SU-DHL-6 (cell line): ENCODE measurements at regions not wholly inside any gene's neighbourhood (a gene's known extent, or its start where the extent isn't known, plus 50 kb on each side); places are given as distances from the start of the nearest gene placed in this dataset.

Experiments
- H2AFZ ChIP-seq: fragments of 200-600 bp; sonication (generic); 2 replicates; pipeline ENCODE4 v1.6.1; 2014; ENCODE audit warnings: low read depth, mild to moderate bottlenecking, moderate library complexity, mixed read lengths, antibody characterized with exemption, low read length; ENCODE audit not compliant: severe bottlenecking
- H3F3A ChIP-seq: fragments of 200-600 bp; shearing (Covaris generic); 2 replicates; pipeline ENCODE4 v1.6.0; 2016; ENCODE audit warnings: antibody characterized with exemption, mild to moderate bottlenecking; ENCODE audit not compliant: insufficient read depth
- H3K27ac ChIP-seq: fragments of 200-600 bp; sonication (generic); 2 replicates; pipeline ENCODE4 v1.5.1; 2016; ENCODE audit warnings: low read depth, mild to moderate bottlenecking, low read length, moderate library complexity, mixed read lengths
- H3K27me3 ChIP-seq: fragments of 200-600 bp; sonication (generic), shearing (Covaris generic); 2 replicates; pipeline ENCODE4 v1.6.0; 2014; ENCODE audit warnings: mild to moderate bottlenecking, low read length
- H3K36me3 ChIP-seq: fragments of 200-600 bp; sonication (generic); 2 replicates; pipeline ENCODE4 v1.6.1; 2014; ENCODE audit warnings: mild to moderate bottlenecking, low read length, mixed read lengths
- H3K4me2 ChIP-seq: fragments of 300-600, 200-600 bp; shearing (Covaris generic), sonication (generic); 2 replicates; pipeline ENCODE4 v1.6.0; 2014; ENCODE audit warnings: low read length, low read depth, mild to moderate bottlenecking; ENCODE audit not compliant: poor library complexity, severe bottlenecking
- H3K4me3 ChIP-seq: fragments of 200-600 bp; sonication (generic); 2 replicates; pipeline ENCODE4 v1.5.1; 2014; ENCODE audit warnings: antibody characterized with exemption, low read length, mild to moderate bottlenecking, mixed read lengths; ENCODE audit not compliant: insufficient read depth, poor library complexity, severe bottlenecking
- H3K79me2 ChIP-seq: fragments of 200-600 bp; sonication (generic); 2 replicates; pipeline ENCODE4 v1.6.1; 2014; ENCODE audit warnings: mild to moderate bottlenecking, low read length, moderate library complexity; ENCODE audit not compliant: insufficient read depth
- H3K9ac ChIP-seq: fragments of 200-600 bp; sonication (generic); 2 replicates; pipeline ENCODE4 v1.7.0; 2014; ENCODE audit warnings: mild to moderate bottlenecking, low read length
- H3K9me2 ChIP-seq: fragments of 200-600 bp; sonication (generic); replicated peaks from 2 replicates; pipeline ENCODE4 v1.6.1; 2014; ENCODE audit warnings: low read length; ENCODE audit not compliant: insufficient read depth
- H3K9me3 ChIP-seq: fragments of 200-600 bp; sonication (generic); 2 replicates; pipeline ENCODE4 v1.6.1; 2014; ENCODE audit warnings: low read length, mixed read lengths; ENCODE audit not compliant: insufficient read depth
- H4K20me1 ChIP-seq: fragments of 200-600 bp; sonication (generic); 2 replicates; pipeline ENCODE4 v1.6.1; 2014; ENCODE audit warnings: low read depth, mild to moderate bottlenecking, antibody characterized with exemption, low read length, moderate library complexity, mixed read lengths
- EZH2phosphoT487 ChIP-seq: fragments of 200-600 bp; sonication (generic), shearing (Covaris generic); conservative IDR thresholded peaks from 2 replicates; pipeline ENCODE4 v1.6.1; 2018; ENCODE audit warnings: mild to moderate bottlenecking, antibody characterized with exemption, low read length, moderate library complexity, mixed read lengths
- TF ChIP-seq, protein P1 (sequence below): fragments of 200-600 bp; sonication (generic); IDR thresholded peaks from one replicate; pipeline ENCODE4 v1.5.1; 2017; ENCODE audit warnings: antibody characterized with exemption, mild to moderate bottlenecking, low read length, moderate library complexity; ENCODE audit not compliant: insufficient read depth, poor library complexity, severe bottlenecking

DNA sequence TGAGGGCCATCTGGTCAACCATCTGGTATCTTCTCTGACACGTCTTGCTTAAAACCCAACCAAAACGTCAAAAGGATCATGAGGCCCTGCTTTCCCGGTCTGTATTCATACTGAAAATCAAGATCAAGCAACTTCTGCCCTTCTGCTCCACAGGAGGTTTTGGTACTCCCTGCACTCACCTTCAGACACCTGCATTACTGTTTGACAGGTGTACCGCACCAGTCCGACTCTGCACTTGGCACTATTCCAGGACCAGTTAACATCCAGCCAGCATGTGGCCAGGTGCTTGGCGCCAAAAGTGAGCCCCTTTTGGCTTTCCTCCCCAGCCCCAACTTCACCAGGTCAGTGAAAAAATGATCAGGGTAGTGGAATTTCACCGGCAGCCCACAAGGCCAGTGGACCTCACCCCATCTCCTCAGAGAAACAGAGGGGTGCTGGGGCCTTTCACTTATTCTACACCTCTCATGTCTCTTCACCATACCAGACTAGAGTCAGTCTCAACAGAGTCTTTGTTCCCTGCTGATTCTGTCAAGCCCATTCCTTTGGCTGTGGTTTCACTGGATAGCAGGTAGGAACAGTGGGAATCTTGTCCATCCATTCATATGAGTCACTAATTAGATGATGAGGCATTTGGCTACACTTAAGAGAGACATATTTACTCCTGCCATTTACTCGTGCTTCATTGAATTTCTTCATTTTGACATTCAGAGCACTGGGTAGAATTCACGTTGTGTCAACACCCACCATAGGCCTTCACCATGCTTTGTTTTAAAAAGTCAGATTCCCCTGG, 85.3 kb downstream of the ZNF726 start:
- H3F3A ChIP-seq: no peaks in the 10 kb centered on the region
- H4K20me1 ChIP-seq: no peaks in the 10 kb centered on the region
- no peaks in the 10 kb centered on the region; the same call in 1 of the 2 replicates for H3K9me3 ChIP-seq
- H3K9ac ChIP-seq: no peak overlapping the region
- H3K4me3 ChIP-seq: no peak overlapping the region
- H3K27ac ChIP-seq: no peak overlapping the region
- H2AFZ ChIP-seq: no peak overlapping the region
- H3K79me2 ChIP-seq: no peaks in the 10 kb centered on the region
- no peaks in the 10 kb centered on the region for H3K27me3 ChIP-seq
- TF ChIP-seq EZH2phosphoT487: no peak
- TF ChIP-seq, protein P1, sequence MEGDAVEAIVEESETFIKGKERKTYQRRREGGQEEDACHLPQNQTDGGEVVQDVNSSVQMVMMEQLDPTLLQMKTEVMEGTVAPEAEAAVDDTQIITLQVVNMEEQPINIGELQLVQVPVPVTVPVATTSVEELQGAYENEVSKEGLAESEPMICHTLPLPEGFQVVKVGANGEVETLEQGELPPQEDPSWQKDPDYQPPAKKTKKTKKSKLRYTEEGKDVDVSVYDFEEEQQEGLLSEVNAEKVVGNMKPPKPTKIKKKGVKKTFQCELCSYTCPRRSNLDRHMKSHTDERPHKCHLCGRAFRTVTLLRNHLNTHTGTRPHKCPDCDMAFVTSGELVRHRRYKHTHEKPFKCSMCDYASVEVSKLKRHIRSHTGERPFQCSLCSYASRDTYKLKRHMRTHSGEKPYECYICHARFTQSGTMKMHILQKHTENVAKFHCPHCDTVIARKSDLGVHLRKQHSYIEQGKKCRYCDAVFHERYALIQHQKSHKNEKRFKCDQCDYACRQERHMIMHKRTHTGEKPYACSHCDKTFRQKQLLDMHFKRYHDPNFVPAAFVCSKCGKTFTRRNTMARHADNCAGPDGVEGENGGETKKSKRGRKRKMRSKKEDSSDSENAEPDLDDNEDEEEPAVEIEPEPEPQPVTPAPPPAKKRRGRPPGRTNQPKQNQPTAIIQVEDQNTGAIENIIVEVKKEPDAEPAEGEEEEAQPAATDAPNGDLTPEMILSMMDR: no peak
- H3K9me2 ChIP-seq: no peaks in the 10 kb centered on the region
- H3K36me3 ChIP-seq: no peaks in the 10 kb centered on the region
- no peak overlapping the region for H3K4me2 ChIP-seq

DNA sequence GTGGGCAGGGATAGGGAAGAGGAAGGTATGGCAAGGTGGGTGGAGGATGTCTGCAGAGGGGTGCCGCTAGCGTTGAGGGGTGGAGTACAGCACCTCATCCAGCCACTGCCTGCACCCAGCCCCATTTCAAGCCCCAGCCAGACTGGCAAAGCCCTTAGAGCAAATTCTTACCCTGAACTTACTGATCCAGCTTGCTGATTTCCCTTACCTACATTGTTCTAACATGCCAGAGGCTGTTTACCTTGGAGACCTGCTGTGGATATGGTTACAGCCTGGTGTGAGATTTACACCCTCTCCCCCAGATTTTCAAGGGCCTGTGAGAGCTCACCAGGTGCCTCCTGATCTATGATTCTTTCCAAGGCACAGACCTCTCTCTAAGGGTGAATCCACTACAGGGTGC, 86.0 kb downstream of the ZNF726 start:
- H3K36me3 ChIP-seq: no peaks in the 10 kb centered on the region
- H3K4me3 ChIP-seq: no peak overlapping the region
- H3K4me2 ChIP-seq: no peak overlapping the region
- H3F3A ChIP-seq: no peaks in the 10 kb centered on the region
- H4K20me1 ChIP-seq: no peaks in the 10 kb centered on the region
- no peaks in the 10 kb centered on the region for H3K9me2 ChIP-seq
- TF ChIP-seq, protein P1: no peak
- no peak for TF ChIP-seq EZH2phosphoT487
- H3K9ac ChIP-seq: no peak overlapping the region
- H3K27ac ChIP-seq: no peak overlapping the region
- H3K27me3 ChIP-seq: no peaks in the 10 kb centered on the region
- no peaks in the 10 kb centered on the region; the same call in 1 of the 2 replicates for H3K9me3 ChIP-seq
- H2AFZ ChIP-seq: no peak overlapping the region
- H3K79me2 ChIP-seq: no peaks in the 10 kb centered on the region

DNA sequence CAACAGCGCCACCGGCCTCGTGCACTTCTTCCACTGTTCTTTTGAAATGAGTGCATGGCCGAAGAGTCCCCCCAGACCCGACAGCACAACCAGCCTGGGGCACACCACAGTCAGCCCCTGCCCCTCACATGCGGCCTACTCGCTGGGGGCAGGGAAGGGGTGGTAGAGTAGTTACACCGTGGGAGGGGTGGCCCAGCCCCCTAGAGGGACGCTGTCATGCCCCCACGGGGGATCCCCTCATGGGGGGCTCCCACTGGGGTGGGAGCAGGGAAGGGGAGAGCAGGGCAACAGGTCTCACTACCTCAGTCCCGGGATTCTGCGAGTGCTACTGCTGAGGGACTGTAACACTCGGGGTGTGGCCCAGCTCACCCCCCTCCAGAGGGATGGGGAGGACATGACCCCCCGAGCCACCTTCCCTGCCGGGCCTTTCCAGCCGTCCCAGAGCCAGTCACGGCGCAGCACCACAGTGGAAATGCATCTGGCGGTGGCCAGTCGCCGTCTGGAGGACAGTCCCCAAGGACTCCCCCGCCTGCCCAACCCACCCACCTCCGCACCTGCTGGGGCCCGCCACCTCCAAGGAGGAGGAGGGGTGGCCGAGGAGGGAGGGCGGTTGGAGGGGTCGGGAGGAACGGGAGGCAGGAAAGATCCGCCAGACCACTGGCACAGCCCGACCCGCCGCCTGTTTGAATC, 84.6 kb upstream of the ZNF254 start:
- no peaks in the 10 kb centered on the region; the same call in 1 of the 2 replicates for H3K9me3 ChIP-seq
- no peaks in the 10 kb centered on the region for H3F3A ChIP-seq
- H3K9ac ChIP-seq: no peak overlapping the region
- H3K79me2 ChIP-seq: no peaks in the 10 kb centered on the region
- no peaks in the 10 kb centered on the region for H3K9me2 ChIP-seq
- H3K27me3 ChIP-seq: no peaks in the 10 kb centered on the region
- no peaks in the 10 kb centered on the region for H4K20me1 ChIP-seq
- H2AFZ ChIP-seq: no peak overlapping the region
- H3K27ac ChIP-seq: no peak overlapping the region
- no peak overlapping the region for H3K4me3 ChIP-seq
- no peaks in the 10 kb centered on the region for H3K36me3 ChIP-seq
- TF ChIP-seq, protein P1: no peak
- TF ChIP-seq EZH2phosphoT487: no peak
- no peak overlapping the region for H3K4me2 ChIP-seq
